ENCODE measurements at regions not wholly inside any gene's neighbourhood (a gene's known extent, or its start where the extent isn't known, plus 50 kb on each side); places are given as distances from the start of the nearest gene placed in this dataset.

GRCh38 chr4:173827707-173828106 lies 297.7 kb upstream of the HAND2 start:
- no peak overlapping the region for H2AFZ ChIP-seq (ENCODE audit: low read length, unreplicated experiment)
- H3K27me3 ChIP-seq (ENCODE audit: insufficient read depth, low read length) = peaks cover 3% of the 10 kb centered on the region; the same call in 1 of the 2 replicates
- no peak overlapping the region for H3K27ac ChIP-seq (ENCODE audit: low read depth, low read length)
- H3K4me1 ChIP-seq (ENCODE audit: control insufficient read depth, insufficient read depth, low read length, unreplicated experiment) = no peaks in the 10 kb centered on the region
- H3K4me3 ChIP-seq (ENCODE audit: low read depth, low read length) = no peak overlapping the region
- no peaks in the 10 kb centered on the region for H3K79me2 ChIP-seq (ENCODE audit: control insufficient read depth, insufficient read depth, low read length, unreplicated experiment)
- no peaks in the 10 kb centered on the region for H3K36me3 ChIP-seq (ENCODE audit: insufficient read depth, low read length)

GRCh38 chr4:173821876-173822275 lies 291.8 kb upstream of the HAND2 start:
- Histone ChIP-seq H3K36me3 (ENCODE audit: insufficient read depth, low read length) (no peaks in the 10 kb centered on the region), H3K4me1 (ENCODE audit: control insufficient read depth, insufficient read depth, low read length, unreplicated experiment) (peaks cover 22% of the 10 kb centered on the region), H3K79me2 (ENCODE audit: control insufficient read depth, insufficient read depth, low read length, unreplicated experiment) (no peaks in the 10 kb centered on the region), H3K27me3 (ENCODE audit: insufficient read depth, low read length) (peaks cover 3% of the 10 kb centered on the region; the same call in 1 of the 2 replicates), H3K27ac (ENCODE audit: low read depth, low read length) (peak overlapping the region; percentile 48), H3K4me3 (ENCODE audit: low read depth, low read length) (peak overlapping the region; percentile 33; the same call in 1 of the 2 replicates), H2AFZ (ENCODE audit: low read length, unreplicated experiment) (no peak overlapping the region)

- H3K36me3 ChIP-seq (ENCODE audit: insufficient read depth, low read length) = no peaks in the 10 kb centered on the region
- H3K79me2 ChIP-seq (ENCODE audit: control insufficient read depth, insufficient read depth, low read length, unreplicated experiment) = no peaks in the 10 kb centered on the region
- H3K27ac ChIP-seq (ENCODE audit: low read depth, low read length) = peak overlapping the region; percentile 48
- H3K4me3 ChIP-seq (ENCODE audit: low read depth, low read length) = peak overlapping the region; percentile 33; the same call in 1 of the 2 replicates
- H3K27me3 ChIP-seq (ENCODE audit: insufficient read depth, low read length) = peaks cover 3% of the 10 kb centered on the region; the same call in 1 of the 2 replicates
- peaks cover 22% of the 10 kb centered on the region for H3K4me1 ChIP-seq (ENCODE audit: control insufficient read depth, insufficient read depth, low read length, unreplicated experiment)
- H2AFZ ChIP-seq (ENCODE audit: low read length, unreplicated experiment) = no peak overlapping the region
Measured at GRCh38 chr4:173821036-173821435, 291.0 kb upstream of the HAND2 start.

GRCh38 chr4:173807347-173807746 lies 277.3 kb upstream of the HAND2 start:
- Histone ChIP-seq H2AFZ (ENCODE audit: low read length, unreplicated experiment) (no peak overlapping the region), H3K36me3 (ENCODE audit: insufficient read depth, low read length) (no peaks in the 10 kb centered on the region), H3K79me2 (ENCODE audit: control insufficient read depth, insufficient read depth, low read length, unreplicated experiment) (no peaks in the 10 kb centered on the region), H3K27me3 (ENCODE audit: insufficient read depth, low read length) (no peaks in the 10 kb centered on the region), H3K4me3 (ENCODE audit: low read depth, low read length) (no peak overlapping the region), H3K27ac (ENCODE audit: low read depth, low read length) (no peak overlapping the region), H3K4me1 (ENCODE audit: control insufficient read depth, insufficient read depth, low read length, unreplicated experiment) (no peaks in the 10 kb centered on the region)

GRCh38 chr4:173805884-173806283 lies 275.9 kb upstream of the HAND2 start:
- Histone ChIP-seq H3K27ac (ENCODE audit: low read depth, low read length) (no peak overlapping the region), H3K4me1 (ENCODE audit: control insufficient read depth, insufficient read depth, low read length, unreplicated experiment) (no peaks in the 10 kb centered on the region), H3K27me3 (ENCODE audit: insufficient read depth, low read length) (no peaks in the 10 kb centered on the region), H2AFZ (ENCODE audit: low read length, unreplicated experiment) (no peak overlapping the region), H3K36me3 (ENCODE audit: insufficient read depth, low read length) (no peaks in the 10 kb centered on the region), H3K4me3 (ENCODE audit: low read depth, low read length) (no peak overlapping the region), H3K79me2 (ENCODE audit: control insufficient read depth, insufficient read depth, low read length, unreplicated experiment) (no peaks in the 10 kb centered on the region)

- no peaks in the 10 kb centered on the region for H3K27me3 ChIP-seq (ENCODE audit: insufficient read depth, low read length)
- H2AFZ ChIP-seq (ENCODE audit: low read length, unreplicated experiment) = no peak overlapping the region
- no peaks in the 10 kb centered on the region for H3K4me1 ChIP-seq (ENCODE audit: control insufficient read depth, insufficient read depth, low read length, unreplicated experiment)
- no peaks in the 10 kb centered on the region for H3K79me2 ChIP-seq (ENCODE audit: control insufficient read depth, insufficient read depth, low read length, unreplicated experiment)
- H3K27ac ChIP-seq (ENCODE audit: low read depth, low read length) = no peak overlapping the region
- H3K36me3 ChIP-seq (ENCODE audit: insufficient read depth, low read length) = no peaks in the 10 kb centered on the region
- H3K4me3 ChIP-seq (ENCODE audit: low read depth, low read length) = no peak overlapping the region
Measured at GRCh38 chr4:173802662-173803022, 272.6 kb upstream of the HAND2 start.

- Histone ChIP-seq H3K4me3 (ENCODE audit: low read depth, low read length) (no peak overlapping the region), H3K27me3 (ENCODE audit: insufficient read depth, low read length) (no peaks in the 10 kb centered on the region), H3K27ac (ENCODE audit: low read depth, low read length) (no peak overlapping the region), H3K79me2 (ENCODE audit: control insufficient read depth, insufficient read depth, low read length, unreplicated experiment) (no peaks in the 10 kb centered on the region), H3K36me3 (ENCODE audit: insufficient read depth, low read length) (no peaks in the 10 kb centered on the region), H2AFZ (ENCODE audit: low read length, unreplicated experiment) (no peak overlapping the region), H3K4me1 (ENCODE audit: control insufficient read depth, insufficient read depth, low read length, unreplicated experiment) (no peaks in the 10 kb centered on the region)
Measured at GRCh38 chr4:173801876-173802661, 272.0 kb upstream of the HAND2 start.

- Histone ChIP-seq H3K27ac (ENCODE audit: low read depth, low read length) (no peak overlapping the region), H3K79me2 (ENCODE audit: control insufficient read depth, insufficient read depth, low read length, unreplicated experiment) (no peaks in the 10 kb centered on the region)
Measured at GRCh38 chr4:173801361-173801760, 271.3 kb upstream of the HAND2 start.

GRCh38 chr4:173797296-173797695 lies 267.3 kb upstream of the HAND2 start:
- H3K27me3 ChIP-seq (ENCODE audit: insufficient read depth, low read length) = no peaks in the 10 kb centered on the region
- H2AFZ ChIP-seq (ENCODE audit: low read length, unreplicated experiment) = no peak overlapping the region
- H3K4me1 ChIP-seq (ENCODE audit: control insufficient read depth, insufficient read depth, low read length, unreplicated experiment) = peaks cover 4% of the 10 kb centered on the region
- no peak overlapping the region for H3K4me3 ChIP-seq (ENCODE audit: low read depth, low read length)
- H3K27ac ChIP-seq (ENCODE audit: low read depth, low read length) = no peak overlapping the region
- H3K36me3 ChIP-seq (ENCODE audit: insufficient read depth, low read length) = no peaks in the 10 kb centered on the region
- no peaks in the 10 kb centered on the region for H3K79me2 ChIP-seq (ENCODE audit: control insufficient read depth, insufficient read depth, low read length, unreplicated experiment)

More at GRCh38 chr4:173801361-173801760, 271.3 kb upstream of the HAND2 start:
- Histone ChIP-seq H2AFZ (ENCODE audit: low read length, unreplicated experiment) (no peak overlapping the region), H3K4me1 (ENCODE audit: control insufficient read depth, insufficient read depth, low read length, unreplicated experiment) (no peaks in the 10 kb centered on the region), H3K27me3 (ENCODE audit: insufficient read depth, low read length) (no peaks in the 10 kb centered on the region), H3K36me3 (ENCODE audit: insufficient read depth, low read length) (no peaks in the 10 kb centered on the region), H3K4me3 (ENCODE audit: low read depth, low read length) (no peak overlapping the region)

GRCh38 chr4:173794662-173795061 lies 264.6 kb upstream of the HAND2 start:
- H3K27ac ChIP-seq (ENCODE audit: low read depth, low read length) = peak overlapping the region; percentile 2; the same call in 1 of the 2 replicates
- no peaks in the 10 kb centered on the region for H3K27me3 ChIP-seq (ENCODE audit: insufficient read depth, low read length)
- no peak overlapping the region for H3K4me3 ChIP-seq (ENCODE audit: low read depth, low read length)
- peak overlapping the region; percentile 15 for H2AFZ ChIP-seq (ENCODE audit: low read length, unreplicated experiment)
- H3K79me2 ChIP-seq (ENCODE audit: control insufficient read depth, insufficient read depth, low read length, unreplicated experiment) = no peaks in the 10 kb centered on the region
- peaks cover 4% of the 10 kb centered on the region for H3K4me1 ChIP-seq (ENCODE audit: control insufficient read depth, insufficient read depth, low read length, unreplicated experiment)
- H3K36me3 ChIP-seq (ENCODE audit: insufficient read depth, low read length) = no peaks in the 10 kb centered on the region

- H3K27ac ChIP-seq (ENCODE audit: low read depth, low read length) = 0 out of 2 replicates have a peak overlapping the region, but pooled peaks have one; percentile 2
- H3K4me3 ChIP-seq (ENCODE audit: low read depth, low read length) = no peak overlapping the region
- peaks cover 4% of the 10 kb centered on the region for H3K4me1 ChIP-seq (ENCODE audit: control insufficient read depth, insufficient read depth, low read length, unreplicated experiment)
- no peaks in the 10 kb centered on the region for H3K27me3 ChIP-seq (ENCODE audit: insufficient read depth, low read length)
- no peaks in the 10 kb centered on the region for H3K79me2 ChIP-seq (ENCODE audit: control insufficient read depth, insufficient read depth, low read length, unreplicated experiment)
- no peaks in the 10 kb centered on the region for H3K36me3 ChIP-seq (ENCODE audit: insufficient read depth, low read length)
- H2AFZ ChIP-seq (ENCODE audit: low read length, unreplicated experiment) = peak overlapping the region; percentile 15
Measured at GRCh38 chr4:173793937-173794510, 264.0 kb upstream of the HAND2 start.

All from ACC112 (cell line).